ENCODE measurements at regions not wholly inside any gene's neighbourhood (a gene's known extent, or its start where the extent isn't known, plus 50 kb on each side); places are given as distances from the start of the nearest gene placed in this dataset.
A peak's percentile ranks its signal among the peaks of the same experiment; 100 is the strongest.

DNA sequence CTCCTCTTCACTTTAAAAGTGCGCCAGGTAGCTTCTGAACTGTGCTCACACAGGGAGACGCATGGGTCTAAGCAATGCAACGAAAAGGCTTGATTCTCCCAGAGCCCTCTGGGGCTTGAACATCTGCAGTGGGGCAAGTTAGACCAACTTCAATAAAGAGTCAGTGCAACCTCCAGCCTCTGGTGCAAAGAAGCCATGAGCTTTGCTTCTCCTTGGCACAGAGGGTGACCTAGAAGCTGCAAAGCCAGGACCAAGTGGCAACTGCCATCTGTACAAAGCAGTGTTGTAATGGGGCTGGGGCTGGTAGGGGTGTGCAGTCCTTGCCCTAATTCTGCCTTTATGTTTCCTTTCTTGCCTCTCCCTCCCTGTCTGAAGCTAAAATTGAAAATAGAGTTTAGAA, 219.0 kb upstream of the CD96 start:
- H3K27me3 Mint-ChIP-seq, result no peaks in the 10 kb centered on the region
- H3K27ac Mint-ChIP-seq, result no peak overlapping the region
- H3K36me3 Mint-ChIP-seq (ENCODE audit: low read depth), result no peaks in the 10 kb centered on the region
- H3K4me1 Mint-ChIP-seq (ENCODE audit: low read depth), result peaks cover 45% of the 10 kb centered on the region
- peaks cover 5% of the 10 kb centered on the region for H3K9me3 Mint-ChIP-seq
- no peak for DNase-seq
- no peak overlapping the region for H3K4me3 Mint-ChIP-seq

DNA sequence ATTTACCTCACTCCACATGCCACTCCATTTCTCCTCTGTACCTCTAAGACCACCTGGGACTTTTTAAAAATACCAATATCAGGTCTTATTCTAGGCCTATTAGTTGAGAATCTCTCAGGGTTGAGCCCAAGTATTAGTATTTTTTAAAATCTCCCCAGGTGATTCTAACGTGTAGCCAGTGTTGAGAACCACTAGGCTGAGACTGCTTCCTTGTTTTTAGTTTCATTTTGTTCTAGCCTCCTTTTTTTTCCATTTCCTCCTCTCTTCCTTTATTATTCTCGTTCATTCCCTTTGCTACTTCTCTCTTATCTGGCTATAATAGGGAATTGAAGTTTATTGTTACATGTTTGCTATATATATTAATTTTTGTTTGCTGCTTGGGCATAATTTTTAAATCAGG, 217.8 kb upstream of the CD96 start:
- Mint-ChIP-seq H3K9me3 (peaks cover 7% of the 10 kb centered on the region), H3K27ac (peak overlapping the region; percentile 28), H3K27me3 (no peaks in the 10 kb centered on the region), H3K4me3 (peak overlapping the region; percentile 4), H3K4me1 (ENCODE audit: low read depth) (peaks cover 47% of the 10 kb centered on the region), H3K36me3 (ENCODE audit: low read depth) (no peaks in the 10 kb centered on the region)
- DNase-seq, result no peak

DNA sequence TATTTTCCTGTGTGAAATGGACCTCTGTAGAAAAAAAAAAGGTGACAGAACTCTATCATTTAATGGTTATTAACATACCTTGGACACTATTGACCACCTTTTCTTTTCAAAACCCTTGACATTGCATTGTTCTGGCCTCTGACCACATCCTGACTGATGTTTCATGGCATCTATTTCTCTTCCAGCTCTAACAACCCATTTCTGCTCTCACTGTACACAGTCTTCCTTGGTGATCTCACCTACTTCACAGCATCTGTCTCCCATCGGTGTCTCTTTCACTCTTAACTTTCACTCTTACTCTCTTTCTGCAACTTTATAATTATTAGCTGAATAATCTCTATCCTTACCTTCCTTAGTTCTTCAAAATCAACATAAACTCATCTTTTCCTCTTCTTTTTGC, 217.4 kb upstream of the CD96 start:
- peaks cover 46% of the 10 kb centered on the region for H3K4me1 Mint-ChIP-seq (ENCODE audit: low read depth)
- peak overlapping the region; percentile 28 for H3K27ac Mint-ChIP-seq
- H3K9me3 Mint-ChIP-seq, result peaks cover 7% of the 10 kb centered on the region
- peak overlapping the region; percentile 4 for H3K4me3 Mint-ChIP-seq
- no peak for DNase-seq
- H3K36me3 Mint-ChIP-seq (ENCODE audit: low read depth), result no peaks in the 10 kb centered on the region
- no peaks in the 10 kb centered on the region for H3K27me3 Mint-ChIP-seq

DNA sequence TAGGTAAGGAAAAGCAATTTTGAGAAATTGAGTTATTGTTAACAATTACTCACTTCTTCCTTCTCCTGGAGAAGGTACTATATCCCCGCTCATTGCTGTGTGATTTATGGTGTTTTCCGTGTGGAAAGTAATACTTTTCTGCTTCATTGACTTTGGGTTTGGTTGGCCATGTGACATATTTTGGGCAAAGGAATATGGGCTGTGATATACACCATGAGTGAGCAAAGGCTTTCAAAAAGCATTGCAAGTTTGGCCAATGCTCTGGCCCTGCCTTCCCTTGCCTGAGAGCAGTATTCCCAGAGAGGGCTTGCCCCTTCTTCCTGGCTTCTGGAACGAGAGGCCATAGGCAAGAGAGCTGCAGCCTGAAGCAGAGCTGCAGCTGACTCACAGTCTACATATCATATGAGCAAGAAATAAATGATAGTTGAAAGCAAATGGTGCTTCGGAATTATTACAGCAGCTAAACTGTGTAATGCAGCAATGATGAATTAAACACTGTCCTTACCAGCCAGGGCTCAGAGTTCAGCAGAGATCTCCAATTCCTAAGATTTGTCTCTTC, 216.8 kb upstream of the CD96 start:
- H3K4me1 Mint-ChIP-seq (ENCODE audit: low read depth), result peaks cover 46% of the 10 kb centered on the region
- no peak overlapping the region for H3K4me3 Mint-ChIP-seq
- H3K36me3 Mint-ChIP-seq (ENCODE audit: low read depth), result no peaks in the 10 kb centered on the region
- peaks cover 7% of the 10 kb centered on the region for H3K9me3 Mint-ChIP-seq
- H3K27me3 Mint-ChIP-seq, result no peaks in the 10 kb centered on the region
- no peak for DNase-seq
- peak overlapping the region; percentile 2 for H3K27ac Mint-ChIP-seq

DNA sequence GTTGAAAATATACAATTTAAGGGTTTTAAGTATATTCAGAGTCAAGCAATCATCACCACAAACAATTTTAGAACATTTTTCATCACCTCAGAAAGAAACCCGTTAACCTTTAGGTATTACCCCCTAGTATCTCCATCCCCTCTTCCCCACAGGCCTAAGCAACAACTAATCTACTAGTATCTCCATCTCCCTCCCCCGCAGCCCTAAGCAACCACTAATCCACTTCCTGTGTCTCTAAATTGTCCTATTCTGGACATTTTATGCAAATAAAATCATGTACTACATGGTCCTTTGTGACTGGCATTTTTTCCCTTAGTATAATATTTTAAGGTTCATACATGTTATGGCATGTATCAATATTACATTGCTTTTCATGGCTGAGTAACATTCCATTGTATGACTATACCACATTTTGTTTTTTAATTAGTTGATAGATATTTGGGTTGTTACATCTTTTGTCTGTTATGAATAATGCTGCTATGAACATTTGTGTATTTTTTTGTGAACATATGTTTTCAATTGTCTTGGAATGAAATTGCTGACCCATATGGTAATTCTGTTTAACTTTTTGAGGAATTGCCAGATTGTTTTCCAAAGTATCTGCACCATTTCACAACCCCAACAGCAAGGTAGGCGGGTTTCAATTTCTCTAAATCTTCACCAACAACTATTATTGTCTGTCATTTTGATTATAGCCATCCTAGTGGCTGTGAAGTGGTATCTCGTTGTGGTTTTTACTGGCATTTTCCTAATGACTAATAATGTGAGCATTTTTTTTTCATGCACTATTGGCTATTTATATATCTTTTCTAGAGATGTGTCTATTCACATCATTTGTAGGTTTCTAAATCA, 215.6 kb upstream of the CD96 start:
- peaks cover 7% of the 10 kb centered on the region for H3K9me3 Mint-ChIP-seq
- no peak overlapping the region for H3K4me3 Mint-ChIP-seq
- H3K4me1 Mint-ChIP-seq (ENCODE audit: low read depth), result peaks cover 43% of the 10 kb centered on the region
- H3K27me3 Mint-ChIP-seq, result no peaks in the 10 kb centered on the region
- no peaks in the 10 kb centered on the region for H3K36me3 Mint-ChIP-seq (ENCODE audit: low read depth)
- no peak for DNase-seq
- H3K27ac Mint-ChIP-seq, result peak overlapping the region; percentile 70

DNA sequence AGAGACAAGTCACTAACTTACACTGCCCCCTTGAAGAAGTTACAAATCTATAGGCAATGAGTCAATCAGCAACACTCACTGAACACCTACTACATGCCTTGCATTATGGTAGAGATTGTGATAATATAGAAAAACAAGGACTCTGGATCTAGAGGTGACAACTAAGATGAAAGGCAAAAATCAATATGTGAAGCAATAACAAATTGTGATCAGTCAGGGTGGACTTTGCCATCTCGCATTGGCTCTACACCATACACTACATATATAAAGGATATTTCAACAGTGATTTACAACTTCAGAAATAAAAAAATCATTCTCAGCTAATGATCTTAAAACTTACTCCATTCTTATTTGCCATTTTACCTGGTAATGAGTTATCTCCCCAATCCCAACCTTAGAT, 210.7 kb upstream of the CD96 start:
- H3K4me3 Mint-ChIP-seq, result no peak overlapping the region
- H3K36me3 Mint-ChIP-seq (ENCODE audit: low read depth), result no peaks in the 10 kb centered on the region

DNA sequence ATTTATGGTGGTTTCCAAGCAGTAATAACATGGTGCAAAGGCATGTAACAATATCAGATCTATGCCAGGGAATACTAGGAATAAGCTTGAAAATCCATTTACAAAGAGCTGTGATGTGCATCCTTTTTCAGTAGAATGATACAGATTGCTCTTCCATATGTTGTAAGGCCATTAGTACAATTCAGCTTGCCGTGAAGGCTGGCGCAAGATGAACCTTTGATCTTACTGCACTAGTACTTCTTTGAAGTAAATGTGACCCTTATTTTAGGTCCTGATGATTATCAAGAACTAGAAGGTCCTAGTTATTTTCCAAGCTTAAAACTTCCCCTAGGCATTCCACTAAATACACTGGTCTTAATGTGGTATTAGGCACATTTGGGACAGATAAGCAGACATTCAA, 210.1 kb upstream of the CD96 start:
- Mint-ChIP-seq H3K4me1 (ENCODE audit: low read depth) (peaks cover 23% of the 10 kb centered on the region), H3K36me3 (ENCODE audit: low read depth) (no peaks in the 10 kb centered on the region), H3K9me3 (peaks cover 4% of the 10 kb centered on the region), H3K4me3 (no peak overlapping the region), H3K27me3 (no peaks in the 10 kb centered on the region), H3K27ac (no peak overlapping the region)
- no peak for DNase-seq

More for the DNA sequence above, 210.7 kb upstream of the CD96 start:
- DNase-seq, result no peak
- H3K9me3 Mint-ChIP-seq, result peaks cover 4% of the 10 kb centered on the region
- peaks cover 22% of the 10 kb centered on the region for H3K4me1 Mint-ChIP-seq (ENCODE audit: low read depth)
- H3K27me3 Mint-ChIP-seq, result no peaks in the 10 kb centered on the region
- no peak overlapping the region for H3K27ac Mint-ChIP-seq

DNA sequence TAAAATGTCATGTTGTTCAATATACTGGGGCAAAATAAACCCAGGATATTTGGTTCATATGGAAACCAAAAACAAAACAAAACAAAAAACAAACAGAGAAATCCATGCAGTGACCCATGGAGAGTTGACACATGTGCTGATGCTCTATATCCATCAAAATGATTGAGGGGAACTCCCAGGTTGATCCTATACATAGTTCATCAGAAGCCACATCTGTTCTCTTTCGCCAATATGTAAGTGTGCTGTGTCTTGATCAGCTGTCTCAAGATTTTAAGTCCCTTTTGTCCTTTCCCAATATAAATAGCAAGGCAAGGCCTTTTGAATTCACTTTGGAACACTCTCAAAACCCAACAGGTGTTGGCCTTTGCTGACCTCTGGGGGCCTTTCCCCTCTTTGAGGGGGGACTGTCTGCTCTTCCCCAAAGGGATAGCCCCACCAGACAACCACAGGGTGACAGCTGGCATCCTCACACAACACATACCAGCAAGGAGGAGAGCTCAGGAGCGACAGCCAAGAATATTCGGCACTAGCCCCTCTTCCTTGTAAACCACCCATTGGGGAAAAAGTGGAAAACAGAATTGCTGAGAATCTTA, 209.4 kb upstream of the CD96 start:
- peaks cover 25% of the 10 kb centered on the region for H3K4me1 Mint-ChIP-seq (ENCODE audit: low read depth)
- H3K27ac Mint-ChIP-seq, result no peak overlapping the region
- H3K9me3 Mint-ChIP-seq, result peaks cover 4% of the 10 kb centered on the region
- no peaks in the 10 kb centered on the region for H3K36me3 Mint-ChIP-seq (ENCODE audit: low read depth)
- no peak for DNase-seq
- H3K27me3 Mint-ChIP-seq, result no peaks in the 10 kb centered on the region
- no peak overlapping the region for H3K4me3 Mint-ChIP-seq

DNA sequence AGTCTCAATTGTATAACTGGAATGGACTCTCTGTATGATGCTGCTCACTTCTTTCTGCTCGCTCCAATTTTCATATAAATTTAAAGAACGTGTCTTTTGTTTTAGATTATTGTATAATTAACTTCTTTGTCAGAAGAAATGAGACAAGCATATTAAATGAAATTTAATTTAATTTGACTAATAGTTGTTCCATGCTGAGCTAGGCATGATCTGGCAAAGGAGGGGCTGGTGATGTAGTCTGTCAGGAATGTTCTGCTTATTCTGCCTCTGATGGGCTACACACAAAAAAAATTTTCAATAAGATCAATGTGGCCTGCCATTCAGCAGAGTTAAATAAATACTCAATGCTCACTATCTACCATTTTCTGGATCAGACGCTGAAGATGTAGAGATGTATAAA, 208.4 kb upstream of the CD96 start:
- H3K36me3 Mint-ChIP-seq (ENCODE audit: low read depth), result no peaks in the 10 kb centered on the region
- H3K4me1 Mint-ChIP-seq (ENCODE audit: low read depth), result peaks cover 27% of the 10 kb centered on the region
- no peaks in the 10 kb centered on the region for H3K9me3 Mint-ChIP-seq
- no peak for DNase-seq
- no peak overlapping the region for H3K4me3 Mint-ChIP-seq
- H3K27ac Mint-ChIP-seq, result no peak overlapping the region
- no peaks in the 10 kb centered on the region for H3K27me3 Mint-ChIP-seq

DNA sequence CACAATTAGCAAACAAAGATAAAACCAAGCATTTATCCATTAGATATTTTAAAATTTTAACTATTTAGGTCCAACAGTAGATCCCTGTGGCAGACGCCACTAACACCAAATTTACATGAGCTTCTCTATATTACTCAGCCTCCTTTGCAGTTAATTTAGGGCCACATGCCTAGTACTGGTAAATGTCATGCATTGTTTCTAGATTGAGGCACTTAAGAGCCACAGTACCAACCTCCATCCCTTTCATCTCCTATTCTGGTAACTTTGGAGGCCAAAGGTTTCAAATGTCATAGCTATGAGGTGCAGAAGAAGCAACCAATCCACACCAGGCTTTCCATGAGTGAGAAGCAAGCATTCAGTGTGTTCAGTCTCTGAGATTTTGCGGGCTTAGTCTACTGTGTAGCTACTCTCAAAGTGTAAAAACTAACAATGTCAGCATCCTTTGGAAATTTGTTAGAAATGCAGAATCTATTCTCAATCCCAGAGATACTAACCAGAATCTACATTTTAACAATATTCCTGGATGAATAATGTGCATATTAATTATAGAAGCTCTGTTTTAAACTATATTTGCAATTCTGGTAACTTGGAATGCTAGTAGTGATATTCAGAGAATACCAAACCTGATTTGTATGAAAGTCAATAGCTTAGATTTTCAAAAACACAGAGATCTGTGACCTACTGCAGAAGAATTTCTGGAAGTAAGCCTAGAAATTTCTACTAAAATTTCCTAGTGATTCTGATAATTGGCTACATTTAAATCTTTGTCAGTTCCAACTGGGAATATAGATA, 206.3 kb upstream of the CD96 start:
- Mint-ChIP-seq H3K27ac (no peak overlapping the region), H3K27me3 (no peaks in the 10 kb centered on the region), H3K36me3 (ENCODE audit: low read depth) (no peaks in the 10 kb centered on the region), H3K4me1 (ENCODE audit: low read depth) (peaks cover 27% of the 10 kb centered on the region), H3K4me3 (no peak overlapping the region), H3K9me3 (peaks cover 8% of the 10 kb centered on the region)
- DNase-seq, result no peak

DNA sequence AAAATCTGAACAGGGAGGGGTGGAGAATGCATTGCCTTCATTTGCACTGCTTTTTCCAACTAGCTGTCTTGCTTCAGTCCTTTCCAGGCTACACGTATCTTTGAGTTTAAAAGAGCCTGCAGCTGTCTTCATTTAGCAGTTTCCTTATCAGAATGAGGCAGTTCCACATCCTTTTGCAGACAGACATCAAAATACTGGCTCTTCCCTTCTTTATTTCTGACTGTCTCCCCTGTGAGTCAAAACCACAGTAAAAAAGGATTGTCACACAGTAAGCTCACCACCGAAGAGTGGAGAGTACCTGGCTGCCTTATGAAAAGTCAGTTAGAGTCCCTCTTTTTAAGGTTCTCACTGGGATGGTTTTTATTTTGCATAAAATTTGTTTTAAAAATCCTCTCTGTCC, 205.5 kb upstream of the CD96 start:
- H3K27me3 Mint-ChIP-seq, result no peaks in the 10 kb centered on the region
- H3K36me3 Mint-ChIP-seq (ENCODE audit: low read depth), result no peaks in the 10 kb centered on the region
- no peak overlapping the region for H3K27ac Mint-ChIP-seq
- peaks cover 27% of the 10 kb centered on the region for H3K4me1 Mint-ChIP-seq (ENCODE audit: low read depth)
- peaks cover 10% of the 10 kb centered on the region for H3K9me3 Mint-ChIP-seq
- DNase-seq, result no peak
- no peak overlapping the region for H3K4me3 Mint-ChIP-seq

DNA sequence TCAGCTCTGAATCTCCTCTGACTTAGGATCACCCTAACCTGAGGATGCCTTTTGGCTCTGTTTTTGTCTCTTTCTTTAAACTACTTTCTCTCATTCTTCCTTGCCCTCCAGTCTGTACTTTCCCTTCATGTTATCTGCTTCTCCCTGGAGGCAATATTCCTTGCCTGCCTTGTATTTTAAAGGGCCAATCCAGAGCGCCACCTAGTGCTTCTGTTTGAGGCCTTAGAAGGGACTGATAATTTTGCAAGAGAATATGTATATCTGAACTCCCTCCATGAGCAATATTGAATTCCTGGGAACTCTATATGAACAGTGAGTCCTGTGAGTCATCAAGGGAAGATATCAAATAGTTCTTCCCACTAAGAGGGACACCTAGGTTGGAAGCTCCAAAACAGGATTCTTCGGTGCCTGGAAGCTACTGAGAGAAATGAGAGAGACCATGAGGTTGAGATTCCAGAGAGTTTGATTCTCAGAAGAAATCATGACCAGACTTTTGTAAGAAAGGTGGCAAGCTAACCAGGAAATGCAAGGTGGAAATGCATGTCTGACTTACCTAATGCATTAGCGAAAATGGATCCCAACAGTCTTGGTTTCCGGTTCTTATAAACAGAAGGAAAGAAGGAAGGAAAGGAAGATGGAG, 203.8 kb upstream of the CD96 start:
- H3K36me3 Mint-ChIP-seq (ENCODE audit: low read depth), result no peaks in the 10 kb centered on the region
- peaks cover 25% of the 10 kb centered on the region for H3K4me1 Mint-ChIP-seq (ENCODE audit: low read depth)
- H3K27me3 Mint-ChIP-seq, result no peaks in the 10 kb centered on the region
- DNase-seq, result peak; percentile 36
- no peak overlapping the region for H3K27ac Mint-ChIP-seq
- peaks cover 10% of the 10 kb centered on the region for H3K9me3 Mint-ChIP-seq
- no peak overlapping the region for H3K4me3 Mint-ChIP-seq

DNA sequence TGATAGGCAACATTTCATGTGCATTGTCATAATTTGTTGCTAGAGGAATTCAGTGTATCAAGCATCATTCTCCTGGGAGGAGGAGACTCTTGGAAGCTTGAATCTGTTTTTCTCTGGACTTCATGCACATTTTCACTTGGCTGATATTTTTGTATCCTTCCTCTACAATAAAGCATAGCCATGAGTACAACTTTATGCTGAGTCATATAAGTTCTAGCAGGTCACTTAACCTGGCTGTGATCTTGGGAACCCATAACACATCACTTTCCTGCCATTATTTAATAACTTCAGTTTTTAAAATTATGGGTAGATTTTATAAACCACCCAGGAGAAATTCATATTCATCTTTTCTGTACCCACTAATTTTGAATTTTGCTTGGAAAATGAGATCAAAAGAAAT, 203.0 kb upstream of the CD96 start:
- H3K27ac Mint-ChIP-seq, result no peak overlapping the region
- H3K9me3 Mint-ChIP-seq, result peaks cover 10% of the 10 kb centered on the region
- H3K36me3 Mint-ChIP-seq (ENCODE audit: low read depth), result no peaks in the 10 kb centered on the region
- no peaks in the 10 kb centered on the region for H3K27me3 Mint-ChIP-seq
- H3K4me1 Mint-ChIP-seq (ENCODE audit: low read depth), result peaks cover 25% of the 10 kb centered on the region
- H3K4me3 Mint-ChIP-seq, result no peak overlapping the region
- DNase-seq, result no peak

DNA sequence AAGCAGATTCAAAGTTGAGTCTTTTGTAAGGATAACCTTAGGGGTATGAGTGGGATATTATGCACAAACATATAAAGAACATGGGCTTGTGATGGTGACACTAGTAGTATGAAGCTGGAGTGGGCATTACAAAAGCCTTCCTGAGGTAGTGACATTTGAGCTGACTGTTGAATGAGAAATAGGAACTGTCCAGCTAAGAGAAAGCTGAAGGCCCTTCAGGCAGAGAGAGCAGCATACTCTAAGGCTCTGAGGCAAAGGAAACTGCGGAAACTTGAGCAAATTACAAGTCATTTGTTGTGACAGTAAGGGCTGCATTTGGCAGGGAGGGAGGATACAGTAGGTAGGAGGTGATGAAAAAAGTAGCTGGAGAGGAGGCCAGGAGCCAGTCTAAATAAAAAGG, 190.7 kb upstream of the CD96 start:
- no peaks in the 10 kb centered on the region for H3K36me3 Mint-ChIP-seq (ENCODE audit: low read depth)

More for the DNA sequence above, 190.7 kb upstream of the CD96 start:
- Mint-ChIP-seq H3K4me1 (ENCODE audit: low read depth) (peaks cover 1% of the 10 kb centered on the region), H3K27ac (no peak overlapping the region), H3K27me3 (no peaks in the 10 kb centered on the region), H3K9me3 (peaks cover 7% of the 10 kb centered on the region), H3K4me3 (no peak overlapping the region)
- no peak for DNase-seq

Data from activated T-cell treated with anti-CD3 and anti-CD28 coated beads, Interleukin-2, amount 50 U/mL, for 24 hours (primary cell).